AG09309 (cell line): ENCODE measurements at regions not wholly inside any gene's neighbourhood (a gene's known extent, or its start where the extent isn't known, plus 50 kb on each side); places are given as distances from the start of the nearest gene placed in this dataset.
A peak's percentile ranks its signal among the peaks of the same experiment; 100 is the strongest.

ENCODE experiments used
- DNase-seq: peaks from one replicate; pipeline ENCODE4 v3.0.0-alpha.2; 2010; ENCODE audit warnings: low read depth
- H3K4me3 ChIP-seq: 2 replicates; pipeline ENCODE4 v1.5.1; 2011; ENCODE audit warnings: mild to moderate bottlenecking, low read depth, low read length, moderate library complexity; ENCODE audit not compliant: control insufficient read depth
- TF ChIP-seq, protein P1 (sequence below): IDR thresholded peaks from 2 replicates; pipeline ENCODE4 v1.5.1; 2011; ENCODE audit warnings: mild to moderate bottlenecking, low read depth, low read length, inconsistent platforms; ENCODE audit not compliant: insufficient read depth, control insufficient read depth; ENCODE audit errors: missing control alignments

DNA sequence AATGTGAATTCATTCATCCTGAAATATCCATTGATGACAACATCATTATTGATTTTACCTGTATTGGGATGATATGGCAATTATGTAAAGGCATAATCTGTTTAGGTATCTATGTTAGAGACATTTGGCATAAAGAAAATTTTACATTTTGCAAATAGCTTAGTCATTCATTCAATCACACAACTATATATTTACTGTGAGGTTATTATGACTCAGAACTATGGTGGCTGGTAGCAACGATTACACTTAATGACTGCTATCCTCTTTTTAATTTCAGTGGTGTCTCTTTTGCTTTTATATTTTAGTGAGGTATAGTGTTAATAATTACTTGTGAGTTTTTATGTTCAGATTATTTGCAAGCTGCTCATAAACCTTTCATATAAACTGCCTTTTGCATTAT is 955.9 kb downstream of the SLITRK6 start:
- TF ChIP-seq, protein P1, sequence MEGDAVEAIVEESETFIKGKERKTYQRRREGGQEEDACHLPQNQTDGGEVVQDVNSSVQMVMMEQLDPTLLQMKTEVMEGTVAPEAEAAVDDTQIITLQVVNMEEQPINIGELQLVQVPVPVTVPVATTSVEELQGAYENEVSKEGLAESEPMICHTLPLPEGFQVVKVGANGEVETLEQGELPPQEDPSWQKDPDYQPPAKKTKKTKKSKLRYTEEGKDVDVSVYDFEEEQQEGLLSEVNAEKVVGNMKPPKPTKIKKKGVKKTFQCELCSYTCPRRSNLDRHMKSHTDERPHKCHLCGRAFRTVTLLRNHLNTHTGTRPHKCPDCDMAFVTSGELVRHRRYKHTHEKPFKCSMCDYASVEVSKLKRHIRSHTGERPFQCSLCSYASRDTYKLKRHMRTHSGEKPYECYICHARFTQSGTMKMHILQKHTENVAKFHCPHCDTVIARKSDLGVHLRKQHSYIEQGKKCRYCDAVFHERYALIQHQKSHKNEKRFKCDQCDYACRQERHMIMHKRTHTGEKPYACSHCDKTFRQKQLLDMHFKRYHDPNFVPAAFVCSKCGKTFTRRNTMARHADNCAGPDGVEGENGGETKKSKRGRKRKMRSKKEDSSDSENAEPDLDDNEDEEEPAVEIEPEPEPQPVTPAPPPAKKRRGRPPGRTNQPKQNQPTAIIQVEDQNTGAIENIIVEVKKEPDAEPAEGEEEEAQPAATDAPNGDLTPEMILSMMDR, result no peak
- no peak overlapping the region for H3K4me3 ChIP-seq
- no peak for DNase-seq

DNA sequence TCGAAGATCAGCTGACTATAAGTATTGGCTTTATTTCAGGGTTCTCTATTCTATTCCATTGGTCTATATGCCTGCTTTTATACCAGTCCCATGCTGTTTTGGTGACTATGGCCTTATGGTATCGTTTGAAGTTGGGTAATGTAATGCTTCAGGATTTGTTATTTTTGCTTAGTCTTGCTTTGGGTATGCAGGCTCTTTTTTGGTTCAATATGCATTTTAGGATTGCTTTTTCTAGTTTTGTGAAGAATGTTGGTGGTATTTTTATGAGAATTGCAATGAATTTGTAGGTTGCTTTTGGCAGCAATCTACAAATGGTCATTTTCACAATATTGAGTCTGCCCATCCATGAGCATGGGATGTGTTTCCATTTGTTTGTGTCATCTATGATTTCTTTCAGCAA is 951.9 kb upstream of the SLITRK1 start:
- peak; percentile 8 for DNase-seq
- no peak overlapping the region for H3K4me3 ChIP-seq
- TF ChIP-seq, protein P1, result no peak

DNA sequence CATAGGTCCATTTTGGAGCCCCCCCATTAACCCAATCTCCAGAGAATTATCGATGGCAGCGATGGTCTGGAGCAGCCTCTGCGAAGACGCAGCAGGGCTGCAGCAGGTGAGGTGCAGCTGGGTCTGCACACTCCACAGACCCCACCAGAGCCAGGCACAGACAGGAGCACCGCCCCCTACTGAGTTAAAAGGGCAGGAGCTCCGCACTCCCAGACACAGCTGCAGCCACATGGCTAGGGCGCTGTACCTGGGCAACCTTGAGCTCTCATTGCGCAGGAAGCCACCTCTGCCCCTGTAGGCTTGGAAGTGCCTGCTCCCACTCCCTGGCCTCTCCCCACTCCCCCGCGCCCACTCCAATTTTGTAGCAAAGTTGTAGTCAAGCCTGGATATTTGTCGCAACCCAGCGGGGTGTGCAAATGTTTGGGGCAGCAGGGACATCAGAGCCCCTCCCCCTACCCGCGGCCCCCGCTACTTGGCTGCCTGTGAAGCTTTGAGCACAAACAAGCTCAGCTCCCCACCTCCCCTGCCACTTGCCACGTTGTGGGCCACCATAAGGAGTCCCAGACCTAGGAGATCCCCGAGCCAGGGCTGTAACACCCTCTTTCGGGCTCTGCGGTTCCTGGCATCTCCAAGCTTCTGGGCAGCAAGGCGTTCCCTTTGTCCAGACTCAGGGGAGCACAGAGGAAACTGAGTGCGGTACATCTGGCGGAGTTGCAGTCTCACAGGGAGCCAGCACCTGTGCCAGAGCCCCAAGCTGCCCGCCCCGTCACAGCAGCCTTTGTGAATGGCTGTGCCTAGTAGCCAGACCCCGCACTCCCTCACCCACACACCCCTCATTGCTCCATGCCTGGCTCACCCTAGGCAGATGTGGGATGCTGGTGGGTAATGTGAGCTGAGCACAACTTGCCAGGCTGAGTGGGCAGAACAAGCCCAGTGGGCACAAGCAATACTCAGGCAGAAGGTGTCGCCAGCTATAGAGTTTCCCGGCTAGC is 949.7 kb upstream of the SLITRK1 start:
- no peak overlapping the region for H3K4me3 ChIP-seq
- DNase-seq, result no peak
- TF ChIP-seq, protein P1, result no peak

DNA sequence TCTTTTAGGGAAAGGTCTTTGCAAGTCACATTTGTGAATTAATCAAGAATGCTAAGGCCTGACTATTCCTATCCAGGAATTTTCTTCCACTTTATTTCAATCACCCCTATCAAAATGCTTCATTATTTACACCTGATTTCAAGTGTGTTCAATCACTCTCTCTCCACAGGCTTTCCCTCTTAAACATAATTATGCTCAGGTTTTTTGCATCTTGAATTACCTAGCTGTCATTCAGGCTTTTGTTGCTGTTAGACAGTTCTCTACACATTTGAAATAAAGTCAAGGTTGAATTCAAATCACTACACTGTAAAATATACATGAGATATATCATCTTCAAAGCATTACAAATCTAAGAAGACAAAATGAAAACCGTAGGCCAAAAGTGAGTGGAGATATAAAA is 941.3 kb upstream of the SLITRK1 start:
- H3K4me3 ChIP-seq, result no peak overlapping the region
- TF ChIP-seq, protein P1, result no peak
- no peak for DNase-seq

DNA sequence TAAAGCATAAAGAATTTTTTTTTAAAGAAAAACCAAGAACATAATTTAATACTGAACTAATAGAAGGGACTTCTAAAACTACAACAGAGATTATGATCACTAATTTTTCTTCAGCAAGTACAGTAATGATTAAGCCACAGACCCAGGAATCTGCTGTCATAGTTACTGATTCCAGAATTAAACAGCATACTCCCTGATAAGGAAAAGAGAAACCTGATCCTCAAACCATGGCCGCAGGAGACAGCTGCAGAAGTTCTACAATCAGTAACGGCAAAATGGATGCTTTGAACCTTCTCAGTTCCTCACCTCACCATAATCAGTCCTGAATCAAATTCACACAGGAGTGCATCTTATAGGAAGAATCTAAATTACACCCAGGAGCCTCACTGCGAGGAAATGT is 939.0 kb upstream of the SLITRK1 start:
- H3K4me3 ChIP-seq, result no peak overlapping the region
- DNase-seq, result no peak

DNA sequence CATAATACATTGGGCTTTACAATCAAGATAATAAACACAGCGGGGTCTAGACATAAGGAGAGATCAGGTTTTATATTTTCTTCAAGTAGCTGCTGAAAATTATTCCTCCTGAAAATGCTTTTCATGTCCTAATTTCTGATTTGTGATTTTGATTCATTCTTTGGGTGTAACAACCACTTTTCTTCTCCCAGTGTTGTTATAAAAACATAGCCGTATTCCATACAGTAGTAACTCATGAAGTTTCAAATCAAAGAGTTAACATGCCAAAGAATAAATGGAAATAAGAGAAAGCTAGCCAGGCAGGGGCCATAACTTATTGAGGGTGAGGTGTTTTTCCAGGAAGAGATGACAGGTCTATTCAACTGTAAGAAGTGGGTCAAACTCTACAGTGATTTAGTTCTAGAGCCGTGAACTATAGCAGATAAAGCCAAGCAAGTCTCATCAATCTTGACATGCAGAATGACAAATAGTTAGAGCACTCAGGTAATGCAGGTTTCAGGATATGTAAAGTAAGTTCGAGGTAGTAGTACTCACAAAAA is 934.4 kb upstream of the SLITRK1 start:
- DNase-seq, result no peak
- no peak overlapping the region for H3K4me3 ChIP-seq
- TF ChIP-seq, protein P1, result no peak

More for the DNA sequence above, 939.0 kb upstream of the SLITRK1 start:
- TF ChIP-seq, protein P1, result no peak
